MCF 10A (cell line): ENCODE measurements at regions not wholly inside any gene's neighbourhood (a gene's known extent, or its start where the extent isn't known, plus 50 kb on each side); places are given as distances from the start of the nearest gene placed in this dataset.
A peak's percentile ranks its signal among the peaks of the same experiment; 100 is the strongest.
"Not testable (repeated sequence)": the region's sequence is repeated elsewhere in the genome, so short reads cannot be mapped to it uniquely, and the experiment has no call there.

ENCODE experiments used
- BruUV-seq: library from RNA; stranded (reverse); fragments of 400-500 nt; replicated peaks from 2 replicates; lab custom pipeline; 2021; lab: Mats Ljungman, UMichigan
- CTCF ChIA-PET: fragments of 300-600 bp; sonication (Branson Sonifier 250); formaldehyde crosslinking; extraction: SDS; loops from one replicate; lab custom pipeline; 2021; ENCODE audit warnings: antibody characterized with exemption, inconsistent platforms; lab: Yijun Ruan, JAX
- POLR2A ChIA-PET: fragments of 300-600, 350-650 bp; sonication (Branson Sonifier 250); formaldehyde crosslinking; extraction: SDS; loops from one replicate; lab custom pipeline; 2020; ENCODE audit warnings: antibody characterized with exemption, inconsistent platforms; lab: Yijun Ruan, JAX
- DNase-seq: peaks from one replicate; pipeline ENCODE4 v3.0.0-alpha.2; 2018; ENCODE audit not compliant: unreplicated experiment
- H3K27ac Mint-ChIP-seq: one replicate; pipeline ENCODE4 v1.8.0; 2022; ENCODE audit warnings: mild to moderate bottlenecking, low read depth, mixed read lengths; ENCODE audit not compliant: unreplicated experiment
- H3K27me3 Mint-ChIP-seq: one replicate; pipeline ENCODE4 v1.8.0; 2022; ENCODE audit warnings: mixed read lengths; ENCODE audit not compliant: insufficient read depth, unreplicated experiment
- H3K36me3 Mint-ChIP-seq: one replicate; pipeline ENCODE4 v1.8.0; 2022; ENCODE audit warnings: mild to moderate bottlenecking, moderate library complexity, mixed read lengths; ENCODE audit not compliant: insufficient read depth, unreplicated experiment
- H3K4me1 Mint-ChIP-seq: one replicate; pipeline ENCODE4 v1.8.0; 2022; ENCODE audit warnings: mixed read lengths; ENCODE audit not compliant: insufficient read depth, unreplicated experiment
- H3K4me3 Mint-ChIP-seq: one replicate; pipeline ENCODE4 v1.8.0; 2022; ENCODE audit warnings: mild to moderate bottlenecking, moderate library complexity, mixed read lengths; ENCODE audit not compliant: unreplicated experiment
- H3K9me3 Mint-ChIP-seq: one replicate; pipeline ENCODE4 v1.8.0; 2022; ENCODE audit warnings: mixed read lengths; ENCODE audit not compliant: unreplicated experiment
- intact Hi-C: fragments of 100-400 bp; cut with micrococcal nuclease; formaldehyde crosslinking; loops from 2 replicates; pipeline ENCODE4 v1.14.1; 2022
- TF ChIP-seq, protein P1 (sequence below): fragments of 200-600 bp; IDR thresholded peaks from one replicate; pipeline ENCODE4 v1.8.0; 2022; ENCODE audit warnings: antibody characterized with exemption, mild to moderate bottlenecking; ENCODE audit not compliant: unreplicated experiment

DNA sequence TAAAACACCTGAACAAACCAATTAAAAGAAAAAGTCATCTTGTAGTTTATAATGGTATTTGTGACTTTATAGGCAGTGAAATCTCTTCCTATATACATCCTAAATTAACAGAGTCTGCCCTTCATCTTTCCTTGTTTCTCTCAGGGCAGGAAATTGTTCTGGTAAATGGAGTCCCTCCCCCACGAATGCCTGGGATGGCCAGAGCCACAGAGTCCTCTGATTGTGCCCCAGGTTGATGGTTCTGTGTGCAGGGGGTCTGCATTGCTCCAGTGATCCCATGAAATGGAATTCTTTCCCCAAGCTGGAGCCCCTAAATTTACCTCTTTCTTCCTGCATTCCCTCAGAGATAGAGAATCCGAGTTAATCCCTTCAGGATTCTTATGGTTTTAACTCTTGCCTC is 155.5 kb downstream of the MTX2 start:
- H3K4me3 Mint-ChIP-seq: no peak overlapping the region
- no TSS peak for BruUV-seq
- DNase-seq: no peak
- intact Hi-C loops: no loop called here
- TF ChIP-seq, protein P1, sequence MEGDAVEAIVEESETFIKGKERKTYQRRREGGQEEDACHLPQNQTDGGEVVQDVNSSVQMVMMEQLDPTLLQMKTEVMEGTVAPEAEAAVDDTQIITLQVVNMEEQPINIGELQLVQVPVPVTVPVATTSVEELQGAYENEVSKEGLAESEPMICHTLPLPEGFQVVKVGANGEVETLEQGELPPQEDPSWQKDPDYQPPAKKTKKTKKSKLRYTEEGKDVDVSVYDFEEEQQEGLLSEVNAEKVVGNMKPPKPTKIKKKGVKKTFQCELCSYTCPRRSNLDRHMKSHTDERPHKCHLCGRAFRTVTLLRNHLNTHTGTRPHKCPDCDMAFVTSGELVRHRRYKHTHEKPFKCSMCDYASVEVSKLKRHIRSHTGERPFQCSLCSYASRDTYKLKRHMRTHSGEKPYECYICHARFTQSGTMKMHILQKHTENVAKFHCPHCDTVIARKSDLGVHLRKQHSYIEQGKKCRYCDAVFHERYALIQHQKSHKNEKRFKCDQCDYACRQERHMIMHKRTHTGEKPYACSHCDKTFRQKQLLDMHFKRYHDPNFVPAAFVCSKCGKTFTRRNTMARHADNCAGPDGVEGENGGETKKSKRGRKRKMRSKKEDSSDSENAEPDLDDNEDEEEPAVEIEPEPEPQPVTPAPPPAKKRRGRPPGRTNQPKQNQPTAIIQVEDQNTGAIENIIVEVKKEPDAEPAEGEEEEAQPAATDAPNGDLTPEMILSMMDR: no peak
- H3K4me1 Mint-ChIP-seq: no peaks in the 10 kb centered on the region
- no peaks in the 10 kb centered on the region for H3K9me3 Mint-ChIP-seq
- H3K27me3 Mint-ChIP-seq: no peaks in the 10 kb centered on the region
- ChIA-PET POLR2A (no interaction called here), CTCF (no interaction called here)
- H3K27ac Mint-ChIP-seq: no peak overlapping the region
- H3K36me3 Mint-ChIP-seq: peaks cover 8% of the 10 kb centered on the region

- no TSS peak for BruUV-seq
- Mint-ChIP-seq H3K27ac (no peak overlapping the region), H3K36me3 (peaks cover 8% of the 10 kb centered on the region), H3K9me3 (no peaks in the 10 kb centered on the region), H3K4me1 (no peaks in the 10 kb centered on the region), H3K27me3 (no peaks in the 10 kb centered on the region), H3K4me3 (no peak overlapping the region)
- intact Hi-C loops: no loop called here
- no peak for DNase-seq
- ChIA-PET POLR2A (no interaction called here), CTCF (interaction anchor here (0.6 kb wide), 1 partner anchor 240 kb away, joined by 4 read pairs; no protein-coding TSS in a partner anchor)
- TF ChIP-seq, protein P1: no peak
These were observed 158.3 kb downstream of the MTX2 start for GRCh38 chr2:176427549-176427948.

DNA sequence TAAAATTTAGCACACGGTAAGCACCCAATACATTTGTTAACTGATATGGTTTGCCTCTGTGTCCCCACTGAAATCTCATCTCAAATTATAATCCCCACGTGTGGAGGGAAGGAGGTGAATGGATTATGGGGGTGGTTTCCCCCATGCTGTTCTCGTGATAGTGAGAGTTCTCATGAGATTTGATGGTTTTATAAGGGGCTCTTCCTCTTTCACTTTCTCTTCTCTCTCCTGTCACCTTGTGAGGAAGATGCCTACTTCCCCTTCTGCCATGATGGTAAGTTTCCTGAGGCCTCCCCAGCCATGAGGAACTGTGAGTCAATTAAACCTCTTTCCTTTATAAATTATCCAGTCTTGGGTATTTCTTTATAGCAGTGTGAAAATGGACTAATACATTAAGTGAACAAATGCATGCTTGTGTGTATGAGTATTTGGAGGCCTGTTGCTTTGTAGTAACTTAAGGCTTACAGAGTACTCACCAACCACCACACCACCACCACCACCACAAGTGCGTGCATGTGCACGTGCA is 159.8 kb downstream of the MTX2 start:
- H3K9me3 Mint-ChIP-seq, H3K27me3 Mint-ChIP-seq, BruUV-seq, H3K4me1 Mint-ChIP-seq, DNase-seq, H3K36me3 Mint-ChIP-seq, POLR2A ChIA-PET, H3K4me3 Mint-ChIP-seq, H3K27ac Mint-ChIP-seq, intact Hi-C loops: not testable (repeated sequence)
- CTCF ChIA-PET: interaction anchor here (1.7 kb wide), 1 partner anchor 289 kb away, joined by 7 read pairs; no protein-coding TSS in a partner anchor

GRCh38 chr2:176432434-176432833 is 163.2 kb downstream of the MTX2 start:
- ChIA-PET POLR2A (no interaction called here), CTCF (interaction anchor here (1.1 kb wide), 1 partner anchor 23 kb away, joined by 4 read pairs; no protein-coding TSS in a partner anchor)
- Mint-ChIP-seq H3K27ac (no peak overlapping the region), H3K36me3 (no peaks in the 10 kb centered on the region), H3K4me1 (no peaks in the 10 kb centered on the region), H3K9me3 (no peaks in the 10 kb centered on the region), H3K27me3 (no peaks in the 10 kb centered on the region), H3K4me3 (no peak overlapping the region)
- intact Hi-C loops: no loop called here
- no TSS peak for BruUV-seq
- TF ChIP-seq, protein P1: no peak
- peak; percentile 19 for DNase-seq
